GM19025 (cell line): ENCODE measurements at regions not wholly inside any gene's neighbourhood (a gene's known extent, or its start where the extent isn't known, plus 50 kb on each side); places are given as distances from the start of the nearest gene placed in this dataset.
"Not testable (repeated sequence)": the region's sequence is repeated elsewhere in the genome, so short reads cannot be mapped to it uniquely, and the experiment has no call there.

ENCODE experiments used
- ATAC-seq: cut with Tn5 transposase; IDR thresholded peaks from one replicate; pipeline ENCODE4 v1.9.1; 2021; ENCODE audit warnings: mild to moderate bottlenecking, low read depth, moderate library complexity; ENCODE audit not compliant: unreplicated experiment

DNA sequence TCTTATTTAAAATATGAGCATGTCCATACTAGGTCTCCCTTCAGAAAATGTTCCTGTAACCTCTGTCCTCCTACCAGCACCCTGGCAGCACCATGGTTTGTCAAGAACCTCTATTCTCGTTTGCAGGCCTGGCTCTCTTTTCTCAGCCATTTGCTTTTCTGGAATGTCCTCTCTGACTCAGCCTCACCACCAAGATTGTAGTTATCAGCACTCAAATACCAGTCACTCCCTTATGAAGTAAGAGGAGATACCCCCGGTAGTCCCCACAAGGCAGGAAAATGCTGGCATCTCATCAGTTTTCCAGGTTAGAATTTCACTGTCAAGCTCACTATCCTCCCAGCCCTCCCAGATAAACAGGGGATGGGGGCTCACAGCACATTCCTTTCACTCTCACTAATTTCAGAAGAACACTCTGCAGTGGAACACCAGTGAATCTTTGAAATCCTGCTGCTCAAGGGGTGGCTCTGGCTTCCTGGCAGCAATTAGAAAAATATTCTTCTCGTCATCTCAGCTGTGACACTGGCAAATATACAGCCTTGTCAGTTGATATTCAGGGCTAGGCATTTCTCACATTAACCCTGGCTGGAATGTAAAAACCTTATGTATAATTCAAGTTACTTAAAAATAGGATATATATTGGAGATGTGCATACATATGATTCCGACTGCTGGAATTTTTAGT is 129.2 kb downstream of the TBX18 start:
- ATAC-seq: no peak

DNA sequence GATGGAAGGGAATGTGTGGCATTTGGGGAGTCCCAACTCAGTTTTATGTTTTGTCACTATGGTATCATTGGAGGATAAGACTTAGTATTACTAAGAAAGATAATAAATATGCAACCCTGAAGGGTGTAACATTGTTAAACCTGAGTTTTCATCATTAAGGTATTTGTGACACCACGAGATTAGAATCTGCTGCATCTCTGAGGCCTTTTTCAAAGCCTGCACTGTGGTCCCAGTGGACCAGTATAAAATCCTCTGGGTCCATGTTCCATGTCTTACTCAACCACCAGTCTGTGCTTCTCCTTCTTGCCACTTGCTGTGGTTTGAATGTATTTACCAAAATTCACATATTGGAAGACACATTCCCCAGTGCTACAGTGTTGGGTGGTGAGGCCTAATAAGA is 130.6 kb downstream of the TBX18 start:
- no peak for ATAC-seq

- ATAC-seq: not testable (repeated sequence)
These were observed 137.9 kb downstream of the TBX18 start for GRCh38 chr6:84626527-84626926.

DNA sequence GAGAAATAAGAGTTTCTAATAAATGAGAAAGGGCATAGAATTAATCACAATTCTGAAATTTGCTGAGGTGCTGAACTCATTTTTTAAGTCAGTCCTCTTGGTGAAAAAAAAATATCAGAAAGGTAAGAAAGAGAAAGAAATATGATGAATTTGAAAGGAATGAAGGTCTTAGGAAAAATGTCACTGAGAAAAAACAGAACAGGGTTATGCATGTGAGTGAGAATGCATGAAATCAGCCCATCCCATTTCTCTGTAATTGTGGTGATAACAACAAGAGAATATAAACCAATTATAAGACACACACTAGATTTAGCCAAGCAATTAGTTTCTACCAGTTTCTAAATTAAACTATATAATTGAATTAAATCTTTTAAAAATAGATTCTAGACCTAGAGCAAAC is 138.9 kb downstream of the TBX18 start:
- ATAC-seq: no peak

- ATAC-seq: no peak
These were observed 140.3 kb downstream of the TBX18 start for GRCh38 chr6:84623956-84624680.

GRCh38 chr6:84618836-84619235 is 145.6 kb downstream of the TBX18 start:
- no peak for ATAC-seq

- ATAC-seq: no peak
These were observed 146.2 kb downstream of the TBX18 start for GRCh38 chr6:84618046-84618752.

DNA sequence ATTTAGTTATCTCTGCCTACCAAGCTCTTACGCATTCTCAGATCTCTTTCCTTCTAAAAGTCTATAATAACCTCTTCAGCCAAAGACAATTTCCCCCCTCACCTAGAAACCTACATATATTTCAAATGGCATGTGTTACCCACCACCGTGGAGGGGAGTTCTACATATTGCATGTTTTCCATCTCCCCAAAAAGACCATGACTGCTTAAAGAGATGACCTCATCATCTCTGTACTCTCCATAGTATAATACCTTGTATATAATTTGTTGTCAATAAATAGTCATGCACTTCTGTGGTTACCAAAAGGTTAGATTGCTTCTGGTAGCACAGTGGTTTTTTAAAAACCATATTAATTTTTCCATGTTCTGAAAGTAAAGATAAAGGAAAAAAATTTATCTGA is 148.4 kb downstream of the TBX18 start:
- ATAC-seq: no peak

- no peak for ATAC-seq
These were observed 149.1 kb downstream of the TBX18 start for GRCh38 chr6:84615113-84615850.

DNA sequence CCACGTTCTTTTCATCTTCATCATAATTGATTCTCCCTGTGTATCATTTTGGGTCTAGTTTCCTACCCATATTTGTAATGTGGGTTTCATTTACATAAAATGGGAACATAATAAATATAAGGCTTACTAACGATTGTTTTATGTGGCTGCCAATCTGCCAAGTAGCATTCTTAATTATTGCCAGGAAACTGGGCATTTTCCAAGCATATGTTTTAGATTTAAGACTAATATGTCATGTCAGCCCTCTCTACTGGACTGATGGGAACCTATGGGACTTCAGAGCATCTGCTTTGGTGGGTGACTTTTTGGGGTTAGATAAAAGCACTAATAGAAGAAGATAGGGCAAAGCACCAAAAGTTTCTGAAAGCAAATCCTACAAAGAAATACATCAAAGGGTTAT is 157.5 kb downstream of the TBX18 start:
- ATAC-seq: no peak

DNA sequence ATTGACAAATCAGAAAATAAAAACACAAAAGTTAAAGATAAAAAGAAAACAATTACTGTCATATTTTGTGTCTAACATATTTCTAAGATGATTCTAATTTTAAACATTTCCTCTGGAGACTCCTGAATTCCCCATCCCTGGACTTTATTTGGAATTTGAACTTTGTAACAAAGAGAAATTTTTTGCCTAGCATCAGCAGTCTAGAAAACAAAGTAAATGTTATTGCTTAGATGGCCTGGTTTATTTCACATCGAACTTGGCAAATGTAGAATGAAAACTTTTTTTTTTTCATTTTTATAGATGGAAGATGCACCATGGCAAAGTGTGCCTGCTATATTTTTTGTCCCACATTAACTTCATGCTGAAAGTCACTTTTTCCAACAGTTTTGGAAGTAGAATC is 159.1 kb downstream of the TBX18 start:
- ATAC-seq: no peak

GRCh38 chr6:84601366-84601765 is 163.0 kb downstream of the TBX18 start:
- ATAC-seq: no peak

- no peak for ATAC-seq
These were observed 164.4 kb downstream of the TBX18 start for GRCh38 chr6:84599991-84600390.

DNA sequence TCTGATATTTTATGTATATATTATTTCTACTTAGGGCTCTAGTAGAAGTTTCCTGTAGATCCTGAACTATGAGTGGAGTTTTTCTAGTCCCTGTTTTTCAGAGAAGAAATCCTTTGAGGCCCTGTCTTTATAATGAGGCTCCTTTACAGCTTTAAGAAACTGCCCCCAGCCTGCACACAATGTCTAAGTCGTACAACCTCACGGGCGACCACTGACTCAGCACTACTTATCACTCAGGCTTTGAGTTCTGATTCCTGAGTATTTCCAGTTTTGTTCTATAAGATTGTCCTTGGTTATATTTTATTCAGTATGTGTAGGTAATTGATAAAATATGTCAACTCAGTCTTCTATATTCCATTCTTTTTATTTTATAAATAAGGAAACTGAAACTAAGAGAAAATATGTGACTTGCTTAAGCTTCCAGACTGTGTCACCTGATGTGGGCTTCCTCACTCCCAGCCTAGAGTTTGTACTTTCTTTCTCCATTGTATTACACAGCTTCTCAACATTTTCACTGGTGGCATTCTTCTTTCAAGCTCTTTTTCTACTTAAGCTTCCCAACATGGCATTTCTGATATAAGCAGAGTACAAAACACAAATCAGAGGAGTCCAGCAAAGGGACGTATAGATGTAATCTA is 167.0 kb downstream of the TBX18 start:
- no peak for ATAC-seq

DNA sequence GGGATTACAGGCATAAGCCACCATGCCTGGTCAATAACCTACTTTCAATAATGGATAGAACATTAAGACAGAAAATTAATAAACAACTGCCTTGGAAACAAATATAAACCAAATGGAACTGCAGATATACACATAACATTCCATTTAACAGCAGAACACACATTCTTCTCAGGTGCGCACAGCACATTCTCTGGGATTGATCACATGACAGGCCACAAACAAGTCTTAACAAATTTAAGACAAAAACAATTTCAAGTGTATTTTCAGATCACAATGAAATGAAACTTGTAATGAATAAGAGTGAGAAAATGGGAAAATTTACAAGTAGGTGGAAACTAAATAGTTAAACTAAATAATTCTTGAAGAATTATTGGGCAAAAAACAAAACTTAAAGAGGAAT is 167.9 kb downstream of the TBX18 start:
- no peak for ATAC-seq

DNA sequence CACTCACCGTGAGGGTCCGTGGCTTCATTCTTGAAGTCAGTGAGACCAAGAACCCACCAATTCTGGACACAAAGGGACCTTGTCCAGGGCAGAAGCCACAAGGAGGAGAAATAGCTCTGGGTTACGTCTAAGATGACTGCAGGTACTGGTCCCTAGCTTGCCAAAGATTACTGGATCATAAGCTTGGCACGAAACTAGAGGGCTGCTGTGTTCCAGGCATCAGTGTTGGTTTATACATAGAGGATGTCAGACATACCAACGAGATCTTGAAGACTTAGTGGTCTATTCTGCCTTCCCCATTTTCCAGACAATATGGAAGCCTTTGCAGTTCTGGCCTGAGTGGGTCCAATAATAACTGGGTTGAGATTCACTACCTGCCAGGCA is 175.7 kb downstream of the TBX18 start:
- ATAC-seq: no peak

DNA sequence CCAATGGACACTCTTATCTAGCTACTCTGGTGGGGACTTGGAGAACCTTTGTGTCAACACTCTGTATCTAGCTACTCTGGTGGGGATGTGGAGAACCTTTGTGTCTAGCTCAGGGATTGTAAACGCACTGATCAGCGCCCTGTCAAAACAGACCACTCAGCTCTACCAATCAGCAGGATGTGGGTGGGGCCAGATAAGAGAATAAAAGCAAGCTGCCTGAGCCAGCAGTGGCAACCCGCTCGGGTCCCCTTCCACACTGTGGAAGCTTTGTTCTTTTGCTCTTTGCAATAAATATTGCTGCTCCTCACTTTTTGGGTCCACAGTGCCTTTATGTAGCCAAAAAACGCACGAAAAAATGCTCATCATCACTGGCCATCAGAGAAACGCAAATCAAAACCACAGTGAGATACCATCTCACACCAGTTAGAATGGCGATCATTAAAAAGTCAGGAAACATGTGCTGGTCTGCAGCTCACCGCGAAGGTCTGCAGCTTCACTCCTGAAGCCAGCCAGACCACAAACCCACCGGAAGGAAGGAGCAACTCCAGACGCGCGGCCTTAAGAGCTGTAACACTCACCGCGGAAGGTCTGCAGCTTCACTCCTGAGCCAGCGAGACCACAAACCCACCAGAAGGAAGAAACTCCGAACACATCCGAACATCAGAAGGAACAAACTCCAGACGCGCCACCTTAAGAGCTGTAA is 176.3 kb downstream of the TBX18 start:
- not testable (repeated sequence) for ATAC-seq

- ATAC-seq: not testable (repeated sequence)
These were observed 177.0 kb downstream of the TBX18 start for GRCh38 chr6:84587202-84587940.

GRCh38 chr6:84583784-84584183 is 180.6 kb downstream of the TBX18 start:
- no peak for ATAC-seq
